OCI-LY7 (cell line): ENCODE measurements at regions not wholly inside any gene's neighbourhood (a gene's known extent, or its start where the extent isn't known, plus 50 kb on each side); places are given as distances from the start of the nearest gene placed in this dataset.

Experiments
- BruUV-seq: library from RNA; stranded (reverse); fragments of 400-500 nt; replicated peaks from 2 replicates; lab custom pipeline; 2021; lab: Mats Ljungman, UMichigan
- CTCF ChIA-PET: fragments of 300-600 bp; sonication (Branson Sonifier 250); formaldehyde crosslinking; loops from one replicate; lab custom pipeline; 2022; ENCODE audit warnings: antibody characterized with exemption; ENCODE audit not compliant: unreplicated experiment; lab: Charles Lee
- POLR2A ChIA-PET: fragments of 300-600 bp; sonication (Branson Sonifier 250); formaldehyde crosslinking; loops from one replicate; lab custom pipeline; 2022; ENCODE audit warnings: antibody characterized with exemption; lab: Charles Lee
- DNase-seq: peaks from one replicate; pipeline ENCODE4 v3.0.0-alpha.2; 2015; ENCODE audit warnings: low spot score
- H2AFZ ChIP-seq: fragments of 200-600 bp; sonication (generic), shearing (Covaris generic); 2 replicates; pipeline ENCODE4 v1.6.1; 2014; ENCODE audit warnings: mild to moderate bottlenecking, antibody characterized with exemption, low read length, moderate library complexity
- H3K27ac ChIP-seq: fragments of 200-600 bp; sonication (generic); 2 replicates; pipeline ENCODE4 v1.5.1; 2014; ENCODE audit warnings: mixed run types, low read depth, mild to moderate bottlenecking, moderate library complexity, low read length, inconsistent platforms; ENCODE audit not compliant: poor library complexity, severe bottlenecking
- H3K36me3 ChIP-seq: fragments of 200-600 bp; sonication (generic); 2 replicates; pipeline ENCODE4 v1.6.1; 2014; ENCODE audit warnings: mild to moderate bottlenecking, antibody characterized with exemption, low read length, moderate library complexity, mixed read lengths; ENCODE audit not compliant: insufficient read depth
- H3K4me1 ChIP-seq: fragments of 200-600 bp; sonication (generic); 2 replicates; pipeline ENCODE4 v1.5.1; 2014; ENCODE audit warnings: mild to moderate bottlenecking, low read length; ENCODE audit not compliant: insufficient read depth, poor library complexity, severe bottlenecking
- H3K4me2 ChIP-seq: fragments of 200-600 bp; sonication (generic); 2 replicates; pipeline ENCODE4 v1.6.1; 2014; ENCODE audit warnings: mild to moderate bottlenecking, low read length
- H3K4me3 ChIP-seq: fragments of 200-600 bp; sonication (generic); 2 replicates; pipeline ENCODE4 v1.5.1; 2014; ENCODE audit warnings: mild to moderate bottlenecking, low read depth, low read length; ENCODE audit not compliant: poor library complexity, severe bottlenecking
- H3K79me2 ChIP-seq: fragments of 200-600 bp; sonication (generic); 2 replicates; pipeline ENCODE4 v1.6.1; 2016; ENCODE audit warnings: low read depth, mild to moderate bottlenecking, low read length, moderate library complexity, mixed read lengths; ENCODE audit not compliant: insufficient read depth
- H3K9me2 ChIP-seq: fragments of 200-600 bp; sonication (generic); 2 replicates; pipeline ENCODE4 v1.6.1; 2016; ENCODE audit warnings: mild to moderate bottlenecking, low read length, mixed read lengths; ENCODE audit not compliant: insufficient read depth
- H3K9me3 ChIP-seq: fragments of 200-600 bp; sonication (generic); 2 replicates; pipeline ENCODE4 v1.6.1; 2014; ENCODE audit warnings: mild to moderate bottlenecking, mixed run types, low read length, mixed read lengths
- H4K20me1 ChIP-seq: fragments of 200-600 bp; sonication (generic); 2 replicates; pipeline ENCODE4 v1.6.1; 2014; ENCODE audit warnings: mild to moderate bottlenecking, antibody characterized with exemption, low read length, moderate library complexity, mixed read lengths; ENCODE audit not compliant: insufficient read depth
- CTCF ChIP-seq: fragments of 200-600 bp; sonication (generic); conservative IDR thresholded peaks from 2 replicates; pipeline ENCODE4 v1.5.1; 2014; ENCODE audit warnings: mild to moderate bottlenecking, antibody characterized with exemption, low read length, moderate library complexity, mixed read lengths
- EZH2phosphoT487 ChIP-seq: fragments of 200-600 bp; sonication (generic); IDR thresholded peaks from 2 replicates; pipeline ENCODE4 v1.6.1; 2018; ENCODE audit warnings: low read depth, borderline replicate concordance, mild to moderate bottlenecking, mixed run types, antibody characterized with exemption, low read length, moderate library complexity, mixed read lengths
- intact Hi-C: fragments of 100-400 bp; cut with micrococcal nuclease; formaldehyde crosslinking; loops from one replicate; pipeline ENCODE4 v1.10.0; 2022; ENCODE audit not compliant: unreplicated experiment

- H3K9me2 ChIP-seq, result no peaks in the 10 kb centered on the region
- no peaks in the 10 kb centered on the region for H3K79me2 ChIP-seq
- ChIA-PET CTCF (no interaction called here), POLR2A (no interaction called here)
- H3K4me2 ChIP-seq, result no peak overlapping the region
- no peak overlapping the region for H2AFZ ChIP-seq
- no peak overlapping the region for H3K27ac ChIP-seq
- no peaks in the 10 kb centered on the region for H3K4me1 ChIP-seq
- TF ChIP-seq CTCF (no peak), EZH2phosphoT487 (no peak)
- BruUV-seq, result no TSS peak
- H3K4me3 ChIP-seq, result no peak overlapping the region
- H3K9me3 ChIP-seq, result no peaks in the 10 kb centered on the region
- no peaks in the 10 kb centered on the region for H3K36me3 ChIP-seq
- no peak for DNase-seq
- H4K20me1 ChIP-seq, result no peaks in the 10 kb centered on the region
- intact Hi-C loops, result no loop called here
Measured at GRCh38 chr2:53227535-53227934, 540.1 kb upstream of the CHAC2 start.

- intact Hi-C loops, result no loop called here
- Histone ChIP-seq H3K9me2 (no peaks in the 10 kb centered on the region), H3K9me3 (no peaks in the 10 kb centered on the region)
Measured at GRCh38 chr2:53220969-53221368, 546.6 kb upstream of the CHAC2 start.

GRCh38 chr2:53217250-53217649 is 550.4 kb upstream of the CHAC2 start:
- H2AFZ ChIP-seq, result no peak overlapping the region
- H3K4me2 ChIP-seq, result no peak overlapping the region
- TF ChIP-seq EZH2phosphoT487 (no peak), CTCF (no peak)
- no peaks in the 10 kb centered on the region for H4K20me1 ChIP-seq
- no peaks in the 10 kb centered on the region for H3K4me1 ChIP-seq
- no peaks in the 10 kb centered on the region for H3K9me3 ChIP-seq
- no peaks in the 10 kb centered on the region for H3K79me2 ChIP-seq
- DNase-seq, result no peak
- ChIA-PET CTCF (no interaction called here), POLR2A (no interaction called here)
- no TSS peak for BruUV-seq
- H3K9me2 ChIP-seq, result no peaks in the 10 kb centered on the region
- intact Hi-C loops, result no loop called here
- no peaks in the 10 kb centered on the region for H3K36me3 ChIP-seq
- H3K4me3 ChIP-seq, result no peak overlapping the region
- no peak overlapping the region for H3K27ac ChIP-seq

More at GRCh38 chr2:53220969-53221368, 546.6 kb upstream of the CHAC2 start:
- TF ChIP-seq CTCF (no peak), EZH2phosphoT487 (no peak)
- POLR2A ChIA-PET, result no interaction called here
- CTCF ChIA-PET, result no interaction called here
- no peaks in the 10 kb centered on the region for H3K4me1 ChIP-seq
- no peak overlapping the region for H3K4me2 ChIP-seq
- no peaks in the 10 kb centered on the region for H4K20me1 ChIP-seq
- no peak overlapping the region for H3K27ac ChIP-seq
- H3K79me2 ChIP-seq, result no peaks in the 10 kb centered on the region
- no TSS peak for BruUV-seq
- no peak for DNase-seq
- H3K36me3 ChIP-seq, result no peaks in the 10 kb centered on the region
- no peak overlapping the region for H2AFZ ChIP-seq
- H3K4me3 ChIP-seq, result no peak overlapping the region
